Activated T-helper 17 cell treated with anti-CD3 and anti-CD28 coated beads, Interleukin-2, amount 50 U/mL, for 72 hours (primary cell): ENCODE measurements at regions not wholly inside any gene's neighbourhood (a gene's known extent, or its start where the extent isn't known, plus 50 kb on each side); places are given as distances from the start of the nearest gene placed in this dataset.

Experiments
- ATAC-seq: fragments of 150-1000 bp; cut with Tn5 transposase; replicated peaks from 2 replicates; pipeline ENCODE4 v1.10.0; 2021; ENCODE audit warnings: mild to moderate bottlenecking, moderate library complexity
- H3K27ac Mint-ChIP-seq: one replicate; pipeline ENCODE4 v1.8.0; 2022; ENCODE audit warnings: mixed read lengths
- H3K27me3 Mint-ChIP-seq: one replicate; pipeline ENCODE4 v1.8.0; 2022; ENCODE audit warnings: mixed read lengths
- H3K36me3 Mint-ChIP-seq: one replicate; pipeline ENCODE4 v1.8.0; 2022; ENCODE audit warnings: low read depth, mild to moderate bottlenecking, mixed read lengths
- H3K4me1 Mint-ChIP-seq: one replicate; pipeline ENCODE4 v1.8.0; 2022; ENCODE audit warnings: mixed read lengths
- H3K4me3 Mint-ChIP-seq: one replicate; pipeline ENCODE4 v1.8.0; 2022; ENCODE audit warnings: mild to moderate bottlenecking, mixed read lengths
- H3K9me3 Mint-ChIP-seq: one replicate; pipeline ENCODE4 v1.8.0; 2022; ENCODE audit warnings: mixed read lengths

DNA sequence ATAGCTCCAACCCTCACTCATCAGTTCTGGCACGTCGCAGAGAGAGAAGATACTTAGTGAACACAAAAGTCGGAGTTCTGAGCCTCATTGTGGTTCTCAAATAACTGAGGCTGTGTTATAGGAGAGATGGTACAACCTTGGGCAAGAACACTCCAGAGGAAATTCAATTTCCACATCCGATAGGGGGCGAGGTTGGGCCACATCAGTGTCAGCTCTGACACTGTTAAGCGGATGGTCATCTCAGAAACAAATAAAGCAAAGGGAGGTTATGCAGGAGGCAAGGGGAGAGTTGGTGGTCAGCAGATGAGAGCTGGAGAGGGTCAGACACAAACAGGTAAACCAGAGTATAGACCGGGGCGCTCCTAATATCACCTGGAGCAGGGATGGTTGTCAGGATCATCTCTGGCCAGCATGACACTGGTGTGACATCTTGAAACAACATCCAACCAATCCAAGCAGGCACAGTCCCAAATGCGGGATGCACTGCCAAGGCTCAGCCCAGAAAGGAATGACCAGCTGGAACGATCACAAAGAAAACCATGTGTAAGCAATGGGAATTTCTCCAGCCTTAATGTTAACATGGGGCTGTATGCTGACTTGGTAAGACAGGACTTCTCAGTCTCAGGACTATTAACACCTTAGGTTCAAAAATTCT is 331.8 kb downstream of the HACE1 start:
- Mint-ChIP-seq H3K4me1 (no peaks in the 10 kb centered on the region), H3K4me3 (no peak overlapping the region), H3K9me3 (no peaks in the 10 kb centered on the region), H3K27me3 (peaks cover 3% of the 10 kb centered on the region), H3K27ac (no peak overlapping the region), H3K36me3 (no peaks in the 10 kb centered on the region)
- no peak for ATAC-seq

DNA sequence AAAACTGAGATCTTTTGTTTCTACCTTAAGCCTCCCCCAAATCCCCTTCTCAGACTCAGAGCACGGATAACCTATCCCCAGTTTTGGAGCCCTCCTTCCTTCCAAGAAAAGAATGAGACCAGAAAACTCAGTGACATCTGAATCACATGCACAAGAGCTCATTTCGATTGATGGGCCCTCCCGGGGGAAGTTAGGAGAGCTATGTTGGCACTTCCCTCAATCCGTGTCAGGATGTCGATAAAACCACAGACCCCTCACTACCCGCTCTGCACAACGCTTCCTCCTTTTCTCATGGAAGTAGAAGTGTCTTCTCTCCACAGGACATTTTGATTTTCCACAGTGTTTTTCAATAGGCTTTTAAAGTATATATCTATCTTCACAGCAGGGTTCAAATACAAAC is 332.4 kb downstream of the HACE1 start:
- no peak overlapping the region for H3K4me3 Mint-ChIP-seq
- ATAC-seq: no peak

DNA sequence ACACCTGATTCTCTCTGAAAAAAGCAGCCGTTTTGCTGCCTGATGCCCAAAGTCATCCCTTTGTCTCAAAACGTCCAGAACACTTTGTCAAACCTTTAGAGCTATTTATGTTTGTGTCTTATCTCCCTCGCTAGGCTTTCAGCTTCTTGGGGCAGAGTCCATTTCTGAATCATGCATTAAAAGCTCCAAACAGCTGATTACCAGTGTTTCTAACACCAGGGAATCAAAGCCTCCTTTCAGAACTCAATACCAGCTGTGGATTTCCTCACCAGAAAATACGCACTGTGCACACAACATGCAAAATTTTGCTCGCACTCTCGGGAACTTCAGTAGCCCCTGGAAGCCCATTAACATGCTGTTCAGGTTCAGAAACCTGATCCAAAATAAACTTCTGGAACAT is 333.3 kb downstream of the HACE1 start:
- H3K27me3 Mint-ChIP-seq: peaks cover 3% of the 10 kb centered on the region
- H3K36me3 Mint-ChIP-seq: no peaks in the 10 kb centered on the region
- no peaks in the 10 kb centered on the region for H3K4me1 Mint-ChIP-seq
- H3K9me3 Mint-ChIP-seq: no peaks in the 10 kb centered on the region
- no peak for ATAC-seq
- H3K4me3 Mint-ChIP-seq: no peak overlapping the region
- H3K27ac Mint-ChIP-seq: no peak overlapping the region

More for the DNA sequence above, 332.4 kb downstream of the HACE1 start:
- Mint-ChIP-seq H3K9me3 (no peaks in the 10 kb centered on the region), H3K36me3 (no peaks in the 10 kb centered on the region), H3K27me3 (peaks cover 3% of the 10 kb centered on the region), H3K27ac (no peak overlapping the region), H3K4me1 (no peaks in the 10 kb centered on the region)

DNA sequence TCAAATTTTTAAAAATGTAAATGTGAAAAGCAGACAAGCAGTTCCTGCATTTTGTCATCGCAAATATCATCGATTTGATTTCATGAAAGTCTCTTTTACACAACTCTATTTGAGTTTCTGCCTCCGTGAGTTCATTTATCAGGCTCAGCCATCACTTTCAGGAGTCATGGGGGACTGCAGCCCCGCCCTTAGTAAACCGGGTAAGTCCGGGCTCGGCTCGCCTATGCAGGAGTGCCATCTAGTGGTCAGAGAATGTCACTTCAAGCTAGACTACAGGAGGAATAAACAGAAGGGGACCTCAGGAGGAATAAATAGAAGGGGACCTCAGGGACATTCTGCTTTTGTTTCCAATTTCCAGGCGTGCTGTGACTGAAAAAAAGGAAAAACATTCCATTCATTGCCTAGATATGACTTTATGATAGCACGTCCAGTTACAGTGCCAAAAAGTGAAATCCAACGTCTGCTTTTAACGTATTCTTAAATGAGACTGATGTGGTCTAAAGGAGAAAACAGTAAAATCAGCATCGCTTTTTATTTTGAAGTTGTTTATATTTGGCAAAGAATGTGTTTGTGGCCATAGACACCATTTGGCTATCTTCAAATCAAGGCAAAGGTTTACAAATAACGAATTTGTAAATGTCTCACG is 333.9 kb downstream of the HACE1 start:
- H3K27ac Mint-ChIP-seq: peak overlapping the region; percentile 24
- H3K27me3 Mint-ChIP-seq: peaks cover 3% of the 10 kb centered on the region
- peak; percentile 86 for ATAC-seq
- H3K36me3 Mint-ChIP-seq: no peaks in the 10 kb centered on the region
- peak overlapping the region; percentile 65 for H3K4me3 Mint-ChIP-seq
- no peaks in the 10 kb centered on the region for H3K9me3 Mint-ChIP-seq
- H3K4me1 Mint-ChIP-seq: no peaks in the 10 kb centered on the region

DNA sequence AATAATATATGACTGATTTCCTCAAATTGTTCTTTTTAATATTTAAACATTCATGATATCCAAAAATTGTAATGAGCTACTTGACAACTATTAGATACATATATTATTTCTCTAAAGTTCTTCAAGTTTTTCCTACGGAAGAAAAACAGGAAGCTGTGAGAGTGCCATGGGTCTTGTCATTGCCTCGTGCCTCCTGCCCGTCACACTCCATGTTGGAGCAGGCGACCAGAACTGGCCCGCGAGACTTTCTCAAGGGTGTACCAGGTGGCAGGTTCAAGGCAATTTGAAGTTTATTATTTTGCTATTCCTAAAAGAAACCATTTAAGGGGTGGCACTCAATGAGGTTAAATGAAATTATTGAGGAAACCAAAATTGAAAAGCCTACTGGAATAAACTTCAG is 337.2 kb downstream of the HACE1 start:
- no peaks in the 10 kb centered on the region for H3K36me3 Mint-ChIP-seq
- H3K27ac Mint-ChIP-seq: no peak overlapping the region
- no peak overlapping the region for H3K4me3 Mint-ChIP-seq
- no peak for ATAC-seq
- H3K27me3 Mint-ChIP-seq: peaks cover 7% of the 10 kb centered on the region
- no peaks in the 10 kb centered on the region for H3K4me1 Mint-ChIP-seq
- no peaks in the 10 kb centered on the region for H3K9me3 Mint-ChIP-seq

DNA sequence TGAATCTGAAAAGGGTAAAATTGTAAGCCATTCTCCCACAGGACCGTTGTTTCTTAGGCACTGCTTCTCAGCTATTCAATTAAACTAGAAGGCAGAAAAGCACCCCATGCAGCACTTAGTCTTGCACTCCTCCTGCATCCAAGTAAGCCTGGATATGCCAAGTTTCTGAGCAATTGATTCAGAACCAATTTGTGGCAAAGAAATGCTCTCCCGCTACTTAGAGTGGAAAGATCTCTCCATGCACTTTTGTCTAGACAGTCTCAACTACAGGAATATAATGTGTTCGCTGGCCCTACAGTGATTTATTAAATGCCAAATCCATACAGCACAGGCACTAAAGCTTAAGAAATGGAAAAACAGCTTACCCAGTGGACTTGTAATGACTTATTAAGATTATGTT is 338.5 kb downstream of the HACE1 start:
- peaks cover 6% of the 10 kb centered on the region for H3K27me3 Mint-ChIP-seq
- no peaks in the 10 kb centered on the region for H3K36me3 Mint-ChIP-seq
- no peak overlapping the region for H3K4me3 Mint-ChIP-seq
- H3K27ac Mint-ChIP-seq: no peak overlapping the region
- no peaks in the 10 kb centered on the region for H3K9me3 Mint-ChIP-seq
- H3K4me1 Mint-ChIP-seq: no peaks in the 10 kb centered on the region
- no peak for ATAC-seq

DNA sequence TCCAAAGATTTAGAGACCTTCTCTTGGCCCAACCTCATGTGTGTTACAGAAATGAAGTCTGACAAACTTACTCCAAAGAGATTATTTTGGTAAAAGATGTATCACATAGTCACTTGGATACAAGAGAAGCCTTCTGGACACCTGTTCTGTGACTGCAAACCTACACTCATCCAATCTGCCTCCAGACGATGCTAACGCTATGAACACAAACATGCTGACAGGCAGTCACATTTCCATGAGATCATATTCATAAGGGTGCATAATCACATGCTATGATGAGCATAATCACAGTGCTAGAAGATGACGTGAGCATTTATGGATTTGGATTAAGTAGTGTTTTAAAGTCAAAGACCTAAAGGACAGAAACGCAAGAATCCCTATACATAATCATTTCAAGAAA is 340.2 kb downstream of the HACE1 start:
- Mint-ChIP-seq H3K27me3 (peaks cover 6% of the 10 kb centered on the region), H3K4me3 (no peak overlapping the region), H3K27ac (no peak overlapping the region), H3K9me3 (no peaks in the 10 kb centered on the region), H3K36me3 (no peaks in the 10 kb centered on the region), H3K4me1 (no peaks in the 10 kb centered on the region)
- ATAC-seq: no peak

DNA sequence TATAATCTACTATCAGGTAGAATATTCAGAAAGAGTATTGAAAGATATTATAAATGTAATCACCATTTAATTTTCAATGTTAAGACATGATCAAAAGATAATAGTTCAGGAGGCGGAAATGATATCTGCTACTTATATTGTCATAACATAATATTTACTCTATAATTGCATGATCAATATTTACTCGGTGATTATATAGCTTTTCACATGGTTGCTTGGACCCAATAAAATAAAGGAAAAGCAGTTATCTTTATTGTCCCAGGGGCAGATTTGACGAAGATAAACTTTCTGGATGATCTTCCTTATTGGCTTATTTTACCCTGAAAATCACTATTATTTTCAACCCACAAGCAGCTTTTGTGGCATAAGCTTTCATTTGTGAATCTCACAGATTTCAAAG is 350.4 kb downstream of the HACE1 start:
- no peak for ATAC-seq
- no peak overlapping the region for H3K4me3 Mint-ChIP-seq
- H3K9me3 Mint-ChIP-seq: no peaks in the 10 kb centered on the region
- no peak overlapping the region for H3K27ac Mint-ChIP-seq
- no peaks in the 10 kb centered on the region for H3K36me3 Mint-ChIP-seq
- H3K4me1 Mint-ChIP-seq: no peaks in the 10 kb centered on the region
- peaks cover 6% of the 10 kb centered on the region for H3K27me3 Mint-ChIP-seq

DNA sequence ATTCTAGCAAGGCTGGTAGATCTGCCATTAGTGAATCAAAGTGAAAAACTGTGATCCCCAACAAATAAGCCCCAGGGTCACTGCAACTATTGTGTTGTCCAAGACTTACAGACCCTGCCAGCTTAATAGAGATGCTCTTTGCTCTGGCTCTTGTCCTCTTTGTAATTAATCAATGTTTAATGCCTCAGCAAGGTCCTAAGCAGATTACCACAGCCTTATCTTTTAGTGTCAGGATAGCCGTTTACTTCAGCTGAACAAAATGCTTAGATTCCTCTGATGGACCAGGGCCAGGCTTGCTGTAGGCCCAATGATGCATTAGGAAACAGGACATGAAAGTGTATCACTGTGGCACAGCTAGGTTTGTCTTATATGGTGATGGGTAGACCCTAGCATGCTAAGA is 353.3 kb downstream of the HACE1 start:
- ATAC-seq: no peak
- H3K27ac Mint-ChIP-seq: no peak overlapping the region
- peaks cover 6% of the 10 kb centered on the region for H3K27me3 Mint-ChIP-seq
- no peaks in the 10 kb centered on the region for H3K9me3 Mint-ChIP-seq
- H3K4me1 Mint-ChIP-seq: no peaks in the 10 kb centered on the region
- H3K4me3 Mint-ChIP-seq: no peak overlapping the region
- H3K36me3 Mint-ChIP-seq: no peaks in the 10 kb centered on the region

DNA sequence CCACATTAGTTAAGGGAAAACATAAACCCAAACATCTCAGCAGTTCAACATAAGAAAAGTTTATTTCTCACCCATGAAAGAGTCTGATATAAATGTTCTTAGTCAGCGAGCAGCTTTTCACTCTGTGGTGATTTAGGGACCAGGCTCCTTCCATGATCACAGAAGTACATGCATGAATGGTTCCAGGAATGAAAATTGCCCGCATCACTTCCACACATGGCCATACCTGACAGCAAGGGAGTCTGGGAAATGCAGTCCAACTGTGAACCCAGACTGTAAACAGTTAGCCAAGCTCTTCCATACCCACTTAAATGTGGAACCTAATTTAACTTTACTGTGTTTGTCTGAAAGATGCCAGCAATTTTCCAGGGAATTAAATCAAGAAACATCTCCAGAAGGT is 353.9 kb downstream of the HACE1 start:
- no peaks in the 10 kb centered on the region for H3K36me3 Mint-ChIP-seq
- H3K9me3 Mint-ChIP-seq: no peaks in the 10 kb centered on the region
- ATAC-seq: no peak
- H3K4me1 Mint-ChIP-seq: no peaks in the 10 kb centered on the region
- H3K27ac Mint-ChIP-seq: no peak overlapping the region
- H3K4me3 Mint-ChIP-seq: no peak overlapping the region
- peaks cover 6% of the 10 kb centered on the region for H3K27me3 Mint-ChIP-seq

DNA sequence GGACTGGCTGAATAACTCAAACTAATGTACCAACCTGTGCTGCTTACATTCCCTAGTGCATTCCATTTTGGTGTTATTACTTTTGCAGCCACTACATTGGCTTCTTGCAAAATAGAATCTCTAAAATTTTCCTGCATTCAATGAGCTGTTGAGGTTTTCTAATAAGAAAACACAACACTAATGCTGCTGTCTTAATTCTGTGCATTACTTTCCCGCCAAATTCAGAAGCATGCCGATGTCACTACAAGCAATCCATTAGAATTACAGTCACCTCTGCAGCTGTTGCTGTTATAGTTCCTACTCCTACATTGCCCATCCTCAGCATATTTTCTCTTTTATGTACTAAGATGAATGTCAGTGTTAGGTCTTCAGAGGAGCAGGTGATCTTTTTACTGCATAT is 359.5 kb downstream of the HACE1 start:
- no peak for ATAC-seq
- H3K4me3 Mint-ChIP-seq: no peak overlapping the region
- H3K36me3 Mint-ChIP-seq: no peaks in the 10 kb centered on the region
- H3K27ac Mint-ChIP-seq: no peak overlapping the region
- H3K4me1 Mint-ChIP-seq: no peaks in the 10 kb centered on the region
- H3K27me3 Mint-ChIP-seq: no peaks in the 10 kb centered on the region
- peaks cover 5% of the 10 kb centered on the region for H3K9me3 Mint-ChIP-seq

DNA sequence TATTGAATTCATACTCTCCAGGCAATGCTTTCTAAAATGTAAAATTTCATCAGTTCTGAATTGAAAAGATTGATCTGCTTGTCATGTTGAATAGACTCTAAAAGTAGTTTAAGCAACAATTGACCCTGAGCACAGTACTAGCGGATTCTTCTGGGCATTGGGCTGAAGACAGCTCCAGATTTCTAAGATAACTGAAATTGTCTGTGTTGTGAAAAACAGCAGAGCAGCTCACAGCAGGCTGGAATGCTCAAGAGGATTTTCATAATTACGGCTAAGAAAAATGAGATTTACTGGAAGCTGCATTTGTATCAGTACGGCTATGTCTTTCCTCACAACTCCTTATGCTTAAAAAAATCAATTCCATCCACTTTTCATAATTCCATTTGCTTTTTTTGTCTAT is 373.7 kb downstream of the HACE1 start:
- Mint-ChIP-seq H3K27ac (no peak overlapping the region), H3K4me1 (no peaks in the 10 kb centered on the region), H3K27me3 (no peaks in the 10 kb centered on the region), H3K4me3 (no peak overlapping the region), H3K9me3 (no peaks in the 10 kb centered on the region), H3K36me3 (no peaks in the 10 kb centered on the region)
- no peak for ATAC-seq

DNA sequence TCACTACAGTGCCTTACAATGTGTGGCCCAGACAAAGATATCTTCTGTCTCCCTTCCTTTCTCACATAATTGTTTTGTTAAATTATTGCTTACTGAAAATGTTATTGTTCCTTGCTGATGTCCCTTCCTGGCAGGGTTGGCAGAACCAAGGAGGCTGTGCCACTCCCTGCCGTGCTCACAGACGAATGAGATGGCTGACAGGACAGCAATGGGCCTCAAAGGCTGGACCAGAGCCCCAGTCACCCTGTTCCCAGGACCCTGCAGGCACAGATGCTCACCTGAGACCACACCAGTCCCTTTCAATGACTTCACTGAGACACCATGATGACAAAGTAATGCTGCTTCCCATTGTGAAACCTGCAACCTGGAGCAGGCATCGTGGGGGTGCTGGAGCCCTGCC is 375.1 kb downstream of the HACE1 start:
- no peaks in the 10 kb centered on the region for H3K4me1 Mint-ChIP-seq
- H3K4me3 Mint-ChIP-seq: no peak overlapping the region
- no peak overlapping the region for H3K27ac Mint-ChIP-seq
- H3K9me3 Mint-ChIP-seq: no peaks in the 10 kb centered on the region
- no peak for ATAC-seq
- no peaks in the 10 kb centered on the region for H3K36me3 Mint-ChIP-seq
- H3K27me3 Mint-ChIP-seq: no peaks in the 10 kb centered on the region

DNA sequence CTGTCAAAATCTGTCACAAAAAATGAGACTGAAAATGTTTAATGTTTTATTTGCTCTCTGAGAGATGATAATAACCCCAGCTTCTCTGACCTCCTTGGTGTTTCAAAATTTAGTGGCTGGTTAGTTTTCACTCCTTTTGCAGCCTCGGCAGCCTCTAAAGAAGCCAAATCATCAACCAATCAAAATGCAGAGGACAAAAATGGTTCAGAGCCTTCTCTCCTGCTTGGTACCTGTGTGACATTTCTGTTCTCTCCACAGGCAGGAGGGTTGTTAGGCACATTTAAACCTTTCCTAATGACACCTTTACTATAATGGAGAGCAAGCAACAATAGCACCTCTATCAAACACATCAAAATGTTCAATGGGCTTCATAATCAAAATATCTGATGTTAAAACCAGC is 375.5 kb downstream of the HACE1 start:
- Mint-ChIP-seq H3K9me3 (no peaks in the 10 kb centered on the region), H3K4me3 (no peak overlapping the region), H3K4me1 (no peaks in the 10 kb centered on the region), H3K27ac (no peak overlapping the region), H3K36me3 (no peaks in the 10 kb centered on the region), H3K27me3 (no peaks in the 10 kb centered on the region)
- ATAC-seq: no peak

DNA sequence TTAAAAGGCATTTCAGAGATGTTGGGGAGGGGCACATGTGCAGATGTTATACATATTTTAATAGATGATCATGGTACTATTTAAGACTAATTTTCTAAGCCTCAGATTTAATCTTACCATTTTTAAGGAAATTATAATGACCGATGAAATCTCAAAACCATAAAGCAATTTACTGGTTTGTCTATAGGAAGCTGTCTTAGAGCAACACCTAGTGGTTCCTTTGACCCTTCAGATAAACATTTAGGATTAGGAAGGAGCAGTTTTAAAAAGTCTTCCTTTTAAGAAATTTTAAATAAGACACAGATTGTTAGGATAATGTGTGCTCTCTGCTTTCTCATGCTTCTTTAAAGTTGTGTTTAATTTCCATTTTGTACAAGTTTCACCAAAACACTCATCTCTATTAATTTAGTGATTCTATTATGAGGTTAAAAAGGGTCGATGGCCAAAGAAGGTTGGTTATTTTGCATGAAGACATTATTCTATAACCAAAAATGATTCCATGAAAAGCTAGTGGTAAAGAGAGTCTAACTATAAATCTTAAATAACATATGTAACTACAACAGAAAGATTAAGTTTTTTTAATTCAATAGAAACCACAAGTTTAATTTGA is 376.4 kb downstream of the HACE1 start:
- Mint-ChIP-seq H3K4me1 (no peaks in the 10 kb centered on the region), H3K27me3 (no peaks in the 10 kb centered on the region), H3K9me3 (no peaks in the 10 kb centered on the region), H3K4me3 (no peak overlapping the region), H3K27ac (no peak overlapping the region), H3K36me3 (no peaks in the 10 kb centered on the region)
- ATAC-seq: no peak
